ENCODE measurements at regions not wholly inside any gene's neighbourhood (a gene's known extent, or its start where the extent isn't known, plus 50 kb on each side); places are given as distances from the start of the nearest gene placed in this dataset.

GRCh38 chr7:52017802-52018679 lies 701.4 kb upstream of the COBL start:
- Histone ChIP-seq H3K4me3 (ENCODE audit: insufficient read depth, low read length, poor library complexity, severe bottlenecking) (no peak overlapping the region), H3K9ac (ENCODE audit: low read length) (no peak overlapping the region)

DNA sequence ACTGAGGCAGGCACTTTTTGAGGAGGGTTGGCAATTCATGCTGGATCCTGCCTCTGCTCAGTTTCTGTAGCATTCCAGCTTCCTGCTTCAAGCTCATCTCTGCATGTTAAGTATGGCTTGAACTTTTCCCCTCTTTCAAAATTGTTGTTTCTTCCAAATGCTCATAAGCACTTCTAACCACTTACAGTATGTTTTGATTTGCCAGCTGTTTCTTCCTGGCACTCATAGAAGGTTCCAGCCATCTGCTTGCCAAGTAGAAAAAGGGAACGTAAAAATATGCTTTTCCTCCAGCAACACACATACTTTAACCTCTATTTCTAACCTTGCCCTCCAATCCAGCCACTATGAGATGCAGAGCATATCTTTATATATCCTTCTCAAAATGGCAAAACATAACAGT lies 692.6 kb upstream of the COBL start:
- H3K27me3 ChIP-seq (ENCODE audit: low read length): no peaks in the 10 kb centered on the region
- no peak overlapping the region for H3K9ac ChIP-seq (ENCODE audit: low read length)
- no peak for TF ChIP-seq EZH2phosphoT487 (conservative IDR thresholded peaks at IDR 0.05; ENCODE audit: low read length)
- TF ChIP-seq, protein P1, sequence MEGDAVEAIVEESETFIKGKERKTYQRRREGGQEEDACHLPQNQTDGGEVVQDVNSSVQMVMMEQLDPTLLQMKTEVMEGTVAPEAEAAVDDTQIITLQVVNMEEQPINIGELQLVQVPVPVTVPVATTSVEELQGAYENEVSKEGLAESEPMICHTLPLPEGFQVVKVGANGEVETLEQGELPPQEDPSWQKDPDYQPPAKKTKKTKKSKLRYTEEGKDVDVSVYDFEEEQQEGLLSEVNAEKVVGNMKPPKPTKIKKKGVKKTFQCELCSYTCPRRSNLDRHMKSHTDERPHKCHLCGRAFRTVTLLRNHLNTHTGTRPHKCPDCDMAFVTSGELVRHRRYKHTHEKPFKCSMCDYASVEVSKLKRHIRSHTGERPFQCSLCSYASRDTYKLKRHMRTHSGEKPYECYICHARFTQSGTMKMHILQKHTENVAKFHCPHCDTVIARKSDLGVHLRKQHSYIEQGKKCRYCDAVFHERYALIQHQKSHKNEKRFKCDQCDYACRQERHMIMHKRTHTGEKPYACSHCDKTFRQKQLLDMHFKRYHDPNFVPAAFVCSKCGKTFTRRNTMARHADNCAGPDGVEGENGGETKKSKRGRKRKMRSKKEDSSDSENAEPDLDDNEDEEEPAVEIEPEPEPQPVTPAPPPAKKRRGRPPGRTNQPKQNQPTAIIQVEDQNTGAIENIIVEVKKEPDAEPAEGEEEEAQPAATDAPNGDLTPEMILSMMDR (IDR thresholded peaks at IDR 0.05; ENCODE audit: insufficient read depth, low read length, poor library complexity, severe bottlenecking): no peak
- H4K20me1 ChIP-seq (ENCODE audit: low read depth, low read length): no peaks in the 10 kb centered on the region
- H3K9me3 ChIP-seq (ENCODE audit: insufficient read depth, low read length): no peaks in the 10 kb centered on the region
- H3K36me3 ChIP-seq (ENCODE audit: low read length): no peaks in the 10 kb centered on the region
- H3K4me2 ChIP-seq (ENCODE audit: low read depth, low read length, poor library complexity, severe bottlenecking): no peak overlapping the region
- no peak overlapping the region for H2AFZ ChIP-seq (ENCODE audit: low read depth, low read length, severe bottlenecking)
- no peaks in the 10 kb centered on the region for H3F3A ChIP-seq (ENCODE audit: insufficient read depth)
- H3K27ac ChIP-seq (ENCODE audit: low read depth, low read length): no peak overlapping the region
- no peaks in the 10 kb centered on the region for H3K79me2 ChIP-seq (ENCODE audit: insufficient read depth, low read length)
- H3K4me3 ChIP-seq (ENCODE audit: insufficient read depth, low read length, poor library complexity, severe bottlenecking): no peak overlapping the region
- no peaks in the 10 kb centered on the region for H3K9me2 ChIP-seq (replicated peaks; ENCODE audit: insufficient read depth, low read length)

More at GRCh38 chr7:52017802-52018679, 701.4 kb upstream of the COBL start:
- Histone ChIP-seq H3K4me2 (ENCODE audit: low read depth, low read length, poor library complexity, severe bottlenecking) (peak overlapping the region; percentile 32), H3K9me2 (replicated peaks; ENCODE audit: insufficient read depth, low read length) (no peaks in the 10 kb centered on the region), H3F3A (ENCODE audit: insufficient read depth) (no peaks in the 10 kb centered on the region), H3K9me3 (ENCODE audit: insufficient read depth, low read length) (no peaks in the 10 kb centered on the region), H4K20me1 (ENCODE audit: low read depth, low read length) (no peaks in the 10 kb centered on the region), H3K79me2 (ENCODE audit: insufficient read depth, low read length) (no peaks in the 10 kb centered on the region), H3K27me3 (ENCODE audit: low read length) (no peaks in the 10 kb centered on the region), H2AFZ (ENCODE audit: low read depth, low read length, severe bottlenecking) (peak overlapping the region; percentile 27), H3K27ac (ENCODE audit: low read depth, low read length) (no peak overlapping the region), H3K36me3 (ENCODE audit: low read length) (no peaks in the 10 kb centered on the region)
- TF ChIP-seq, protein P1 (IDR thresholded peaks at IDR 0.05; ENCODE audit: insufficient read depth, low read length, poor library complexity, severe bottlenecking): peak; percentile 69
- TF ChIP-seq EZH2phosphoT487 (conservative IDR thresholded peaks at IDR 0.05; ENCODE audit: low read length): no peak

DNA sequence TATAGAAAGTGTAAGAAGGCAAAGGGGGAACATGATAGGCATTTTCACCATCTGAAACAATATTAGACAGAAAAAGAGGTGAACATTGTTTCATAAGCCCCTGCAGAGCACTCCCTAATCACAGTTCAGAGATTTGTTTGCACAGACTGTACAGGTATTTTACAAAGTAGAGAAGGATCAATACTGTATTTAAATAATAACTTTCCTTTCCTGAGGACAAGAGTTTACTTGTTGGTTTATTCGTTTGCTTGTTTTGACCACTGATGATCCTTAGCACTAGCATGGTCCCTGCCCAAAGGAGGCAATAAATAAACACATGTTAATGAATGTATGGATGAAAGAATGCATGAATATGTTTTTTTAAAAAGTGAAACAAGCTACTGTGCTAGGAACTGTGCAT lies 690.1 kb upstream of the COBL start:
- H3K36me3 ChIP-seq (ENCODE audit: low read length): no peaks in the 10 kb centered on the region
- no peak overlapping the region for H3K9ac ChIP-seq (ENCODE audit: low read length)
- no peak overlapping the region for H3K4me3 ChIP-seq (ENCODE audit: insufficient read depth, low read length, poor library complexity, severe bottlenecking)
- H2AFZ ChIP-seq (ENCODE audit: low read depth, low read length, severe bottlenecking): no peak overlapping the region
- H3K9me3 ChIP-seq (ENCODE audit: insufficient read depth, low read length): no peaks in the 10 kb centered on the region
- H4K20me1 ChIP-seq (ENCODE audit: low read depth, low read length): no peaks in the 10 kb centered on the region
- no peak overlapping the region for H3K27ac ChIP-seq (ENCODE audit: low read depth, low read length)
- no peak overlapping the region for H3K4me2 ChIP-seq (ENCODE audit: low read depth, low read length, poor library complexity, severe bottlenecking)
- H3K27me3 ChIP-seq (ENCODE audit: low read length): no peaks in the 10 kb centered on the region
- no peaks in the 10 kb centered on the region for H3K79me2 ChIP-seq (ENCODE audit: insufficient read depth, low read length)
- H3F3A ChIP-seq (ENCODE audit: insufficient read depth): no peaks in the 10 kb centered on the region
- no peaks in the 10 kb centered on the region for H3K9me2 ChIP-seq (replicated peaks; ENCODE audit: insufficient read depth, low read length)
- TF ChIP-seq EZH2phosphoT487 (conservative IDR thresholded peaks at IDR 0.05; ENCODE audit: low read length): no peak
- TF ChIP-seq, protein P1 (IDR thresholded peaks at IDR 0.05; ENCODE audit: insufficient read depth, low read length, poor library complexity, severe bottlenecking): no peak
